Neuronal stem cell (in vitro differentiated cells): ENCODE measurements at regions not wholly inside any gene's neighbourhood (a gene's known extent, or its start where the extent isn't known, plus 50 kb on each side); places are given as distances from the start of the nearest gene placed in this dataset.

ENCODE experiments used
- DNase-seq: peaks from one replicate; pipeline ENCODE4 v3.0.0-alpha.2; 2013; ENCODE audit warnings: low spot score
- H2AFZ ChIP-seq: one replicate; pipeline ENCODE4 v1.6.1; 2013; ENCODE audit warnings: mild to moderate bottlenecking, low read length, inconsistent platforms
- H2AK5ac ChIP-seq: 2 replicates; pipeline ENCODE4 v1.6.1; 2013; ENCODE audit warnings: low read depth, mild to moderate bottlenecking, inconsistent platforms, low read length, moderate library complexity, mixed read lengths
- H2BK120ac ChIP-seq: 2 replicates; pipeline ENCODE4 v1.6.1; 2013; ENCODE audit warnings: low read depth, mild to moderate bottlenecking, inconsistent platforms, low read length, moderate library complexity, mixed read lengths
- H2BK12ac ChIP-seq: one replicate; pipeline ENCODE4 v1.6.1; 2013; ENCODE audit warnings: low read length, inconsistent platforms
- H2BK15ac ChIP-seq: 2 replicates; pipeline ENCODE4 v1.6.1; 2013; ENCODE audit warnings: mild to moderate bottlenecking, low read length, inconsistent platforms, mixed read lengths
- H2BK5ac ChIP-seq: one replicate; pipeline ENCODE4 v1.6.1; 2013; ENCODE audit warnings: inconsistent platforms, mild to moderate bottlenecking, low read length, moderate library complexity
- H3K14ac ChIP-seq: one replicate; pipeline ENCODE4 v1.6.1; 2013; ENCODE audit warnings: low read length, inconsistent platforms
- H3K18ac ChIP-seq: 2 replicates; pipeline ENCODE4 v1.6.1; 2013; ENCODE audit warnings: low read length, inconsistent platforms
- H3K23ac ChIP-seq: 2 replicates; pipeline ENCODE4 v1.6.1; 2013; ENCODE audit warnings: low read depth, mild to moderate bottlenecking, mixed read lengths, low read length, inconsistent platforms; ENCODE audit not compliant: poor library complexity
- H3K27ac ChIP-seq: replicated peaks from 3 replicates; pipeline ENCODE4 v1.5.1; 2013; ENCODE audit warnings: low read length, inconsistent platforms
- H3K27me3 ChIP-seq, 3 experiments: 2 replicates each; pipeline ENCODE4 v1.6.1; 2013; ENCODE audit warnings: low read length in 3 of 3, mild to moderate bottlenecking in 2 of 3, inconsistent platforms in 1 of 3, low read depth in 1 of 3, mixed read lengths in 1 of 3, moderate library complexity in 1 of 3; ENCODE audit not compliant: control insufficient read depth in 3 of 3, insufficient read depth in 3 of 3
- H3K36me3 ChIP-seq, 2 donors: replicated peaks in 1 of 2; 2 replicates each; pipeline ENCODE4 v1.6.1; 2013; ENCODE audit warnings: low read length in 2 of 2; ENCODE audit not compliant: control insufficient read depth in 2 of 2, insufficient read depth in 2 of 2
- H3K4ac ChIP-seq: 2 replicates; pipeline ENCODE4 v1.6.1; 2013; ENCODE audit warnings: inconsistent platforms, mild to moderate bottlenecking, low read length, moderate library complexity
- H3K4me1 ChIP-seq, 2 donors: 1 replicate in 1 of 2; 2 replicates in 1 of 2; pipeline ENCODE4 v1.6.1; 2013; ENCODE audit warnings: low read length in 2 of 2, low read depth in 1 of 2; ENCODE audit not compliant: control insufficient read depth in 2 of 2, insufficient read depth in 1 of 2
- H3K4me2 ChIP-seq: one replicate; pipeline ENCODE4 v1.6.1; 2013; ENCODE audit warnings: mild to moderate bottlenecking, low read length, inconsistent platforms; ENCODE audit not compliant: insufficient read depth, poor library complexity, severe bottlenecking
- H3K4me3 ChIP-seq, 2 donors: 2 replicates each; pipeline ENCODE4 v1.5.1; 2013; ENCODE audit warnings: low read length in 2 of 2, mild to moderate bottlenecking in 2 of 2, inconsistent platforms in 1 of 2, moderate library complexity in 1 of 2
- H3K79me1 ChIP-seq: one replicate; pipeline ENCODE4 v1.6.1; 2013; ENCODE audit warnings: low read depth, mild to moderate bottlenecking, inconsistent platforms, low read length, moderate library complexity
- H3K9ac ChIP-seq: one replicate; pipeline ENCODE4 v1.6.1; 2013; ENCODE audit warnings: mild to moderate bottlenecking, low read depth, low read length, inconsistent platforms; ENCODE audit not compliant: poor library complexity
- H3K9me3 ChIP-seq, 2 donors: replicated peaks in 1 of 2; 2 replicates each; pipeline versions ENCODE3 to v1.6.1; 2013; ENCODE audit warnings: low read length in 2 of 2, mild to moderate bottlenecking in 2 of 2, inconsistent platforms in 1 of 2, low read depth in 1 of 2, mixed read lengths in 1 of 2, moderate library complexity in 1 of 2; ENCODE audit not compliant: control insufficient read depth in 2 of 2, insufficient read depth in 1 of 2
- H4K8ac ChIP-seq: one replicate; pipeline ENCODE4 v1.6.1; 2013; ENCODE audit warnings: low read depth, mild to moderate bottlenecking, inconsistent platforms, low read length, moderate library complexity
- H4K91ac ChIP-seq: one replicate; pipeline ENCODE4 v1.6.1; 2013; ENCODE audit warnings: low read length, low read depth, mild to moderate bottlenecking, inconsistent platforms; ENCODE audit not compliant: poor library complexity
- WGBS, 2 donors: extraction: QIAGEN DNeasy Blood & Tissue Kit; methylation state at CpG; one replicate each; pipeline ENCODE4 v1.1.7; 2013; ENCODE audit warnings: missing lambda C conversion rate in 2 of 2, mixed read lengths in 1 of 2; ENCODE audit not compliant: insufficient read length in 2 of 2, insufficient replicate concordance in 1 of 2; ENCODE audit errors: extremely low coverage in 2 of 2; 5-methylcytosine and 5-hydroxymethylcytosine counted together

DNA sequence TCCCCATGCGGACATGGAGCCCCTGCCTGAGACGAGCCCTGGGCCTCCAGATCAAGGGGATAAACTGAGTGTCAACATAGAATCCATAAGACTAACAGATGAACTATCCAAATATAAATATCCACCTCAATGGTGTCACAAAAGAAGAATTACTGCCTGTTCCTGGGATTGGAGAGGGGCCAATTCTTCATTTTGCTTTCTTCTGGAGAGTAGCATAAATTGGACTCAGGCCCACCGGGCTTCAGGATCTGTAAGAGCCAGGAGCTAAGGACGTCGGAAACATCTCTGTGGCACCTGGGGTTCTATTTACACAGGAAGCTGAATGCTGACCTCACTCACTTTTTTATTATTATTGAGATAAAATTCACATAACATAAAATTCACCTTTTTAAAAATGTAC, 408.2 kb upstream of the CCDC196 start:
- H3K9me3 ChIP-seq: no peaks in the 10 kb centered on the region
- WGBS, 2 donors: no CpG with 5 or more reads among the region's 5 CpGs
- no peak overlapping the region for H3K14ac ChIP-seq
- peaks cover 8 to 15% of the 10 kb centered on the region in 2 donors for H3K4me1 ChIP-seq
- H2BK12ac ChIP-seq: no peak overlapping the region
- H2AFZ ChIP-seq: no peak overlapping the region
- H4K91ac ChIP-seq: no peak overlapping the region
- no peaks in the 10 kb centered on the region for H3K36me3 ChIP-seq
- no peak overlapping the region for H3K27ac ChIP-seq
- H3K4me2 ChIP-seq: no peak overlapping the region
- no peak overlapping the region for H2BK120ac ChIP-seq
- no peak overlapping the region for H3K23ac ChIP-seq
- peaks cover 0 to 11% (median 0%) of the 10 kb centered on the region in 3 experiments for H3K27me3 ChIP-seq
- H4K8ac ChIP-seq: no peak overlapping the region
- no peak overlapping the region for H3K4me3 ChIP-seq
- no peak overlapping the region for H2BK15ac ChIP-seq
- H3K79me1 ChIP-seq: no peaks in the 10 kb centered on the region
- H3K4ac ChIP-seq: no peak overlapping the region
- no peak for DNase-seq
- no peak overlapping the region for H3K9ac ChIP-seq
- no peak overlapping the region for H2AK5ac ChIP-seq
- H3K18ac ChIP-seq: no peak overlapping the region
- H2BK5ac ChIP-seq: no peak overlapping the region

DNA sequence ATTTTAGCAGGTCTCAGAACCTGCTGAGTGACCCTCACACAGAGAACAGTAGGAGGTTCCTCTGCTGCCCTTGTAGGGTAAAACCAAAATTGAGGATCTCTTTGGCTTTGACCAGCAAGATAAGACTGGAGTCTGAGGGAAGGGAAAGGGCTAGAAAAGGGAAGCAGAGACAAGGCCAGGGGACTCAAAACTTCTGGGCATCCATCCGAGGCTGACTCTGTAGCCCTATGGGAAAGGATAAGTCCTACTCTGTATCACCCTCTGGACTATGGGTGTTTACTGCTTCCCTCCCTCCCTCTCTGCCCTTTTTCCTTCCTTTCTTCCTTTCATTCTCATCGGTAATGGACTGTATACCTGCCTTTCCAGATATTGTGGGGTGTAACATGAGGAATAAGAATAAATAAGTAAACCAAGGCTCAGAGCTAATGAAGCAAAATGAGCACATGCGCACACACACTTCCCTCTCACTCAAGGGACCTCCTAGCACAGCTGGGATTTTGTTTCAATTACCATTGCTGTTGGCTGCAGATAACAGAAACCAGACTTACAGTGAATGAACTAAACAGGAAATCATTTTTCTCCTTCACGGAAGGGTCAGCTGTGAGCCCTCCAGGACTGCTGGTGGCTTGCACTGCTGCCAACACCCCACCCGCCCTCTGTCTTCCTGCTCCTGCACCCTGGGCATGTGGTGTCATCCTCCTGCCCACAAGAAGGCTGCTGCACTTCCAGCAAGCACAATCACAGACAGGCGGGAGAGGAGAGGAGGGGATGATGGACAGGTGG, 404.4 kb upstream of the CCDC196 start:
- no CpG with 5 or more reads among the region's 6 CpGs for WGBS, 2 donors
- Histone ChIP-seq H3K27me3 (peaks cover 0 to 11% (median 0%) of the 10 kb centered on the region in 3 experiments), H2BK120ac (no peak overlapping the region)

GRCh38 chr14:66085224-66085623, 400.9 kb upstream of the CCDC196 start:
- no peaks in the 10 kb centered on the region for H3K79me1 ChIP-seq
- H2BK120ac ChIP-seq: no peak overlapping the region
- H3K9ac ChIP-seq: no peak overlapping the region
- H3K23ac ChIP-seq: no peak overlapping the region
- H4K8ac ChIP-seq: no peak overlapping the region
- H2BK5ac ChIP-seq: no peak overlapping the region
- H3K14ac ChIP-seq: no peak overlapping the region
- peaks cover 0 to 2% of the 10 kb centered on the region in 2 donors for H3K9me3 ChIP-seq
- DNase-seq: no peak
- H3K18ac ChIP-seq: no peak overlapping the region
- H3K4me1 ChIP-seq: peaks cover 0 to 2% of the 10 kb centered on the region in 2 donors
- H3K27ac ChIP-seq: no peak overlapping the region
- H3K4me3 ChIP-seq: no peak overlapping the region
- no peaks in the 10 kb centered on the region for H3K36me3 ChIP-seq
- no peak overlapping the region for H2AFZ ChIP-seq
- no peak overlapping the region for H4K91ac ChIP-seq
- H3K4me2 ChIP-seq: no peak overlapping the region
- H3K27me3 ChIP-seq: no peaks in the 10 kb centered on the region
- no peak overlapping the region for H2BK12ac ChIP-seq
- H3K4ac ChIP-seq: no peak overlapping the region
- no peak overlapping the region for H2AK5ac ChIP-seq
- H2BK15ac ChIP-seq: no peak overlapping the region
- WGBS, 2 donors: no CpG with 5 or more reads among the region's 4 CpGs

More for the DNA sequence above, 404.4 kb upstream of the CCDC196 start:
- H3K4me1 ChIP-seq: peaks cover 0 to 2% of the 10 kb centered on the region in 2 donors
- no peak overlapping the region for H3K14ac ChIP-seq
- no peak overlapping the region for H3K4ac ChIP-seq
- H2BK15ac ChIP-seq: no peak overlapping the region
- DNase-seq: no peak
- H3K4me3 ChIP-seq: no peak overlapping the region
- H3K4me2 ChIP-seq: no peak overlapping the region
- no peak overlapping the region for H2BK5ac ChIP-seq
- no peak overlapping the region for H2AK5ac ChIP-seq
- H4K91ac ChIP-seq: no peak overlapping the region
- no peak overlapping the region for H3K9ac ChIP-seq
- H2BK12ac ChIP-seq: no peak overlapping the region
- H3K18ac ChIP-seq: no peak overlapping the region
- H3K79me1 ChIP-seq: no peaks in the 10 kb centered on the region
- no peak overlapping the region for H3K27ac ChIP-seq
- H3K36me3 ChIP-seq: no peaks in the 10 kb centered on the region
- no peak overlapping the region for H4K8ac ChIP-seq
- no peak overlapping the region for H3K23ac ChIP-seq
- no peak overlapping the region for H2AFZ ChIP-seq
- peaks cover 0 to 2% of the 10 kb centered on the region in 2 donors for H3K9me3 ChIP-seq

DNA sequence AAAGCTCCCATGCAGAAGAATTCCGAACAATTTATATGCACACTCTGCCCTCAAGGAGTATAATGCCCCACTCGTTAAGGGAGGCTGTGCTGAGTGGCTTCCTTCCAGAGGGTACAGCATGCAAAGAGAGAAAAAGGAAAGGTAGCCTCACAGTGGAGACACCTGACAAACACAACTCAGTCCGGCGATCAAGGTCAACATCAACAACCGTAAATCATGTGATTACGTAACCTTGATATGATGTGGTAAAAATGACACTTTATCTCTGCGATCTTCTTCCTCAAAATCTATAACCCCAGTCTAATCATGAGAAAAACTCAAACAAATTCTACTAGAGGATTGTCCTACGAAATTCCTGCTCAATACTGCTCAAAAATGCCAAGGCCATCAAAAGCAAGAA, 400.5 kb upstream of the CCDC196 start:
- no peak overlapping the region for H2BK120ac ChIP-seq
- H4K8ac ChIP-seq: no peak overlapping the region
- no peak overlapping the region for H3K4ac ChIP-seq
- no peak overlapping the region for H2AK5ac ChIP-seq
- peaks cover 0 to 2% of the 10 kb centered on the region in 2 donors for H3K9me3 ChIP-seq
- no peak overlapping the region for H3K18ac ChIP-seq
- H3K4me2 ChIP-seq: no peak overlapping the region
- DNase-seq: no peak
- no peaks in the 10 kb centered on the region for H3K27me3 ChIP-seq
- no CpG with 5 or more reads among the region's 8 CpGs for WGBS, 2 donors
- H3K23ac ChIP-seq: no peak overlapping the region
- no peak overlapping the region for H3K4me3 ChIP-seq
- H2BK5ac ChIP-seq: no peak overlapping the region
- H3K9ac ChIP-seq: no peak overlapping the region
- H3K14ac ChIP-seq: no peak overlapping the region
- H3K4me1 ChIP-seq: peaks cover 0 to 2% of the 10 kb centered on the region in 2 donors
- no peaks in the 10 kb centered on the region for H3K79me1 ChIP-seq
- no peak overlapping the region for H4K91ac ChIP-seq
- H2BK12ac ChIP-seq: no peak overlapping the region
- no peak overlapping the region for H2BK15ac ChIP-seq
- no peaks in the 10 kb centered on the region for H3K36me3 ChIP-seq
- no peak overlapping the region for H2AFZ ChIP-seq
- H3K27ac ChIP-seq: no peak overlapping the region
